HL-60 (cell line): ENCODE measurements at regions not wholly inside any gene's neighbourhood (a gene's known extent, or its start where the extent isn't known, plus 50 kb on each side); places are given as distances from the start of the nearest gene placed in this dataset.

ENCODE experiments used
- GABPA ChIP-seq: IDR thresholded peaks from 2 replicates; pipeline ENCODE4 v1.6.1; 2012; ENCODE audit warnings: low read depth
- POLR2AphosphoS5 ChIP-seq: IDR thresholded peaks from 2 replicates; pipeline ENCODE4 v1.6.1; 2012; ENCODE audit warnings: low read depth
- SPI1 ChIP-seq: IDR thresholded peaks from 2 replicates; pipeline ENCODE4 v1.6.1; 2012; ENCODE audit warnings: low read depth, mild to moderate bottlenecking, borderline replicate concordance
- TF ChIP-seq, protein P1 (sequence below): IDR thresholded peaks from one replicate; pipeline ENCODE4 v1.5.1; 2011; ENCODE audit warnings: low read length, control low read depth, inconsistent platforms; ENCODE audit not compliant: insufficient read depth

- TF ChIP-seq, protein P1, sequence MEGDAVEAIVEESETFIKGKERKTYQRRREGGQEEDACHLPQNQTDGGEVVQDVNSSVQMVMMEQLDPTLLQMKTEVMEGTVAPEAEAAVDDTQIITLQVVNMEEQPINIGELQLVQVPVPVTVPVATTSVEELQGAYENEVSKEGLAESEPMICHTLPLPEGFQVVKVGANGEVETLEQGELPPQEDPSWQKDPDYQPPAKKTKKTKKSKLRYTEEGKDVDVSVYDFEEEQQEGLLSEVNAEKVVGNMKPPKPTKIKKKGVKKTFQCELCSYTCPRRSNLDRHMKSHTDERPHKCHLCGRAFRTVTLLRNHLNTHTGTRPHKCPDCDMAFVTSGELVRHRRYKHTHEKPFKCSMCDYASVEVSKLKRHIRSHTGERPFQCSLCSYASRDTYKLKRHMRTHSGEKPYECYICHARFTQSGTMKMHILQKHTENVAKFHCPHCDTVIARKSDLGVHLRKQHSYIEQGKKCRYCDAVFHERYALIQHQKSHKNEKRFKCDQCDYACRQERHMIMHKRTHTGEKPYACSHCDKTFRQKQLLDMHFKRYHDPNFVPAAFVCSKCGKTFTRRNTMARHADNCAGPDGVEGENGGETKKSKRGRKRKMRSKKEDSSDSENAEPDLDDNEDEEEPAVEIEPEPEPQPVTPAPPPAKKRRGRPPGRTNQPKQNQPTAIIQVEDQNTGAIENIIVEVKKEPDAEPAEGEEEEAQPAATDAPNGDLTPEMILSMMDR = no peak
- TF ChIP-seq GABPA (no peak), SPI1 (no peak), POLR2AphosphoS5 (no peak)
Measured at GRCh38 chr2:120513776-120514357, 167.9 kb downstream of the INHBB start.
